HUES48 (cell line): ENCODE measurements at regions not wholly inside any gene's neighbourhood (a gene's known extent, or its start where the extent isn't known, plus 50 kb on each side); places are given as distances from the start of the nearest gene placed in this dataset.
"Not testable (repeated sequence)": the region's sequence is repeated elsewhere in the genome, so short reads cannot be mapped to it uniquely, and the experiment has no call there.

Source experiments
- H3K27ac ChIP-seq: one replicate; pipeline ENCODE4 v1.7.0; 2013; ENCODE audit warnings: low read depth, low read length, inconsistent platforms
- H3K27me3 ChIP-seq: 2 replicates; pipeline ENCODE4 v1.6.1; 2013; ENCODE audit warnings: mild to moderate bottlenecking, low read length; ENCODE audit not compliant: control insufficient read depth, insufficient read depth
- H3K36me3 ChIP-seq: 2 replicates; pipeline ENCODE4 v1.6.1; 2013; ENCODE audit warnings: low read length; ENCODE audit not compliant: control insufficient read depth, insufficient read depth
- H3K4me1 ChIP-seq: 2 replicates; pipeline ENCODE4 v1.6.1; 2013; ENCODE audit warnings: mild to moderate bottlenecking, low read length; ENCODE audit not compliant: control insufficient read depth, insufficient read depth
- H3K4me3 ChIP-seq: 2 replicates; pipeline ENCODE4 v1.5.1; 2013; ENCODE audit warnings: mild to moderate bottlenecking, low read depth, low read length
- H3K9ac ChIP-seq: 2 replicates; pipeline ENCODE4 v1.6.1; 2013; ENCODE audit warnings: mild to moderate bottlenecking, low read depth, low read length, moderate library complexity
- H3K9me3 ChIP-seq: 2 replicates; pipeline ENCODE4 v1.6.1; 2013; ENCODE audit warnings: low read length; ENCODE audit not compliant: control insufficient read depth, insufficient read depth

DNA sequence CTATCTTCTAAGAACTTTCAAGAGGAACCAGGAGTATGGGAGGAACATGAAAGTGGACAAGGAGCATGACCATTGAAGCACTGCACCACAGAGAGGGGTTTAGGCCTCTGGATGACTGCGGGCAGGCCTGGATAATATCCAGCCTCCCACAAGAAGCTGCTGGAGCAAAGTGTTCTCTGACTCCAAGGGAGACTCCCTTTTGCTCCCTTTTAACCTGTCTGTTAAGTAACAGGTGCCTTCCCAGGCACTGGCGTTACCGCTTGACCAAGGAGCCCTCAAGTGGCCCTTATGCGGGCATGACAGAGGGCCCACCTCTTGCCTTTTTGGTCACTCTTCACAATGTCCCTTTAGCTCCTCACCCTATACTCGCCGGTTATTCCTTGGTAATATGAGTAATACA, 666.2 kb downstream of the SLITRK6 start:
- Histone ChIP-seq H3K4me3 (no peak overlapping the region), H3K9ac (no peak overlapping the region), H3K4me1 (no peaks in the 10 kb centered on the region), H3K36me3 (no peaks in the 10 kb centered on the region), H3K9me3 (no peaks in the 10 kb centered on the region), H3K27me3 (no peaks in the 10 kb centered on the region), H3K27ac (no peak overlapping the region)

- H3K27ac ChIP-seq, H3K9me3 ChIP-seq, H3K27me3 ChIP-seq, H3K9ac ChIP-seq, H3K4me1 ChIP-seq, H3K36me3 ChIP-seq, H3K4me3 ChIP-seq: not testable (repeated sequence)
Measured at GRCh38 chr13:85123501-85123900, 675.7 kb downstream of the SLITRK6 start.

DNA sequence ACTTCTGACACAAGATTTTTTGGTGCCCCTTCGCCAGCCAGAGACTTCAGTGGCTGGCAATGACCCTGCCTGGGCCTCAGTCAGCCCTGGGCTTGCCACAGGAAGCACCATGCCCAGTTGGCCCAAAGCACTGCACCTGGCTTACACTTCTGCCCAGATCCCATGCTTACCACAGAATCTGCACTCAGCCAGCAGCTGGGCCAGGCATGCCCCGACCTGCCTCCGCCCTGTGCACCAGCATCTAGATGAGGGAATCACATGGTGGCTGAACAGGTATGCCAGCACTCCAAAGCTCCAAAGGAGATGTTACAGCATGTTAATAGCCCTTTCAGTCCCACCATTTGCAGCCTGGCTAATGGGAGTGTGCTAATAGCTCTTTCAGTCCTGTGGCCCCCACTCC, 690.9 kb downstream of the SLITRK6 start:
- Histone ChIP-seq H3K27ac (no peak overlapping the region), H3K4me1 (peaks cover 3% of the 10 kb centered on the region; the same call in 1 of the 2 replicates), H3K4me3 (no peak overlapping the region), H3K27me3 (no peaks in the 10 kb centered on the region), H3K9ac (no peak overlapping the region), H3K36me3 (no peaks in the 10 kb centered on the region), H3K9me3 (peaks cover 7% of the 10 kb centered on the region)

DNA sequence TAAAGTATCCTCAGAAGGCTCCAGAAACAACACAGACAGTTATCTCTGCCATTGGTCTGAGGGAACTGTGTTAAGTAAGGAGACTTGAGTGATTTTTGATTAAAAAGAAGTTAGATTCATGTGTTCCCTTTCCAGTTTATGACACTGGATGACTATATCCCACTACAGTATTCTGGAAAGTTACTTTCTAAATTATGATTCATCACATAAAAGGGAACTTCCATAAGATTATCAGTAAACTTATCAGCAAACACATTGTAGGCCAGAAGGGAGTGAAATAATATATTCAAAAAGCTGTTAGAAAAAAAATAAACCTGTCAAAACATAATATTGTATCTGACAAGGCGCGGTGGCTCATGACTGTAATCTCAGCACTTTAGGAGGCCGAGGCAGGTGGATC, 700.0 kb downstream of the SLITRK6 start:
- Histone ChIP-seq H3K27ac (no peak overlapping the region), H3K4me1 (no peaks in the 10 kb centered on the region), H3K9ac (no peak overlapping the region), H3K9me3 (peaks cover 7% of the 10 kb centered on the region; the same call in 1 of the 2 replicates), H3K36me3 (no peaks in the 10 kb centered on the region), H3K27me3 (no peaks in the 10 kb centered on the region), H3K4me3 (no peak overlapping the region)

- H3K4me3 ChIP-seq, result no peak overlapping the region
- no peak overlapping the region for H3K27ac ChIP-seq
- no peaks in the 10 kb centered on the region for H3K4me1 ChIP-seq
- peaks cover 7% of the 10 kb centered on the region; the same call in 1 of the 2 replicates for H3K9me3 ChIP-seq
- no peaks in the 10 kb centered on the region for H3K27me3 ChIP-seq
- H3K36me3 ChIP-seq, result no peaks in the 10 kb centered on the region
- H3K9ac ChIP-seq, result no peak overlapping the region
Measured at GRCh38 chr13:85095418-85096272, 703.6 kb downstream of the SLITRK6 start.

GRCh38 chr13:85093808-85094207, 705.4 kb downstream of the SLITRK6 start:
- Histone ChIP-seq H3K4me1 (no peaks in the 10 kb centered on the region), H3K27ac (no peak overlapping the region), H3K27me3 (no peaks in the 10 kb centered on the region), H3K4me3 (no peak overlapping the region), H3K9me3 (0 out of 2 replicates have a peak, but pooled peaks cover 4% of the 10 kb centered on the region), H3K36me3 (no peaks in the 10 kb centered on the region), H3K9ac (no peak overlapping the region)

DNA sequence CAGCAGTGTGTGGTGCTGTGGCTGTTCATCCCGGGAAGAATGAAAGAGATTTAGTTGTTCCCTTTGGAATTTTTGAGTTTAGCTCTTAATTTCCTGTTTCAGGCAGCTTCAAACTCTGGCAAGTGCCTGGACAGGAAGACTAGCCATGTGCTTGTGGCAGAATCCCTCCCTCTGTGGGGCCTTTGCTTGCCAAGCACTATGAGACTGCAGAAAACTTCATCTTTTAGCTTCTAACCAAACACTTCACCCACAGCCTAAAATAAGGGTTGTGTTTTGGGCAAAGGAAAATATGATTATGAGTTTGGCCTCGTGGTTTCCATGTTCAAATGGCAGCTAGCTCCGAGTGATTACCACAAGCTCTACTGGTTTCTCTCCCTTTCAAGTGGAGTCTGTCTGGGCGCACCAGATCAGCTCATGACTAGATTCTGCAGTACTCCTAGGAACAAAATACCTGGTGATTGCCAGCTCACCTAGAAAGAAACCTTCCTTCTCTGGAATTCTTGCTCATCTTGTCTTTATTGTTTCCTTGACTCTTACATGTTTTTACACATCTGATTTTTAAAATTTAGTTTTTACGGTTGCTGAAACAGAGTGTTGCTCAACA, 707.5 kb downstream of the SLITRK6 start:
- Histone ChIP-seq H3K27ac (no peak overlapping the region), H3K9ac (no peak overlapping the region), H3K4me3 (no peak overlapping the region), H3K9me3 (no peaks in the 10 kb centered on the region), H3K4me1 (no peaks in the 10 kb centered on the region), H3K36me3 (no peaks in the 10 kb centered on the region), H3K27me3 (no peaks in the 10 kb centered on the region)

- Histone ChIP-seq H3K36me3 (no peaks in the 10 kb centered on the region), H3K27me3 (no peaks in the 10 kb centered on the region), H3K4me1 (no peaks in the 10 kb centered on the region), H3K9me3 (no peaks in the 10 kb centered on the region), H3K4me3 (no peak overlapping the region), H3K27ac (no peak overlapping the region), H3K9ac (no peak overlapping the region)
Measured at GRCh38 chr13:85089186-85089585, 710.0 kb downstream of the SLITRK6 start.

DNA sequence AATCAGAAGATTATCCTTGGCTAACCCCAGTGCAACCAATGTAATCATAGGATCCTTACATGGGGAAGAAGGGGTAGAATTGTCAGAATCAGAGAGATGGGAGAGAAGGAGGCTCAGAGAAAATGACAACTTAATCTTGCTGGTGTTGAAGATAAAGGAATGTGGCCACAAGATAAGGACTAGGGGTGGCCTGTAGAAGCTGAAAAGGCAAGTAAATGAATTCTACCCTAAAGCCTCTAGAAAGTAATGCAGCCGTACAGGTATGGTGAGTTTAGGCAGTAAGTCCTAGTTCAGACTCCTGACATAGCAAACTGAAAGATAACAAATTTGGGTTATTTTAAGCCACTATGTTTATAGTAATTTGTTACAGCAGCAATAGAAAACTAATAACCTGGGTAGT, 718.5 kb downstream of the SLITRK6 start:
- H3K9ac ChIP-seq, result no peak overlapping the region
- no peak overlapping the region for H3K4me3 ChIP-seq
- no peaks in the 10 kb centered on the region for H3K9me3 ChIP-seq
- no peak overlapping the region for H3K27ac ChIP-seq
- H3K36me3 ChIP-seq, result no peaks in the 10 kb centered on the region
- no peaks in the 10 kb centered on the region for H3K27me3 ChIP-seq
- no peaks in the 10 kb centered on the region for H3K4me1 ChIP-seq

DNA sequence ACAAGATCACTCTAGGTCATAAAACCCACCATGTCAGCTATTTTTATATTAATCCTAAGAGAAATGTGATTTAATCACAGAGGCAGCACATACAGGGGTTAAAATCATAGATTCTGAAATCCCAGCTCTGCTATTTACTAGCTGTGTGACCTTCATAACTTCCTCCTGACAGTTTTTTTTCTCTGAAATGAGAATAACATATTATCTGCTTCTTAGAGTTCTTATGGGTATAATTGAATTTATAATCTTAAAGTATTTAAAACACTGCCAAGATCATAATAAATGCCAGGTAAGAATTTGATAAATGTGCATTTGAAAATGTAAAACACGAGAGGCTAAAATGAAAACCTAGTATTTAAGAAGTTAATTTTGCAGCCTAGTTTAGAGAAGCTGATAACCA, 722.9 kb downstream of the SLITRK6 start:
- Histone ChIP-seq H3K27ac (no peak overlapping the region), H3K36me3 (no peaks in the 10 kb centered on the region), H3K27me3 (no peaks in the 10 kb centered on the region), H3K9ac (no peak overlapping the region), H3K4me3 (no peak overlapping the region), H3K4me1 (no peaks in the 10 kb centered on the region), H3K9me3 (no peaks in the 10 kb centered on the region)

DNA sequence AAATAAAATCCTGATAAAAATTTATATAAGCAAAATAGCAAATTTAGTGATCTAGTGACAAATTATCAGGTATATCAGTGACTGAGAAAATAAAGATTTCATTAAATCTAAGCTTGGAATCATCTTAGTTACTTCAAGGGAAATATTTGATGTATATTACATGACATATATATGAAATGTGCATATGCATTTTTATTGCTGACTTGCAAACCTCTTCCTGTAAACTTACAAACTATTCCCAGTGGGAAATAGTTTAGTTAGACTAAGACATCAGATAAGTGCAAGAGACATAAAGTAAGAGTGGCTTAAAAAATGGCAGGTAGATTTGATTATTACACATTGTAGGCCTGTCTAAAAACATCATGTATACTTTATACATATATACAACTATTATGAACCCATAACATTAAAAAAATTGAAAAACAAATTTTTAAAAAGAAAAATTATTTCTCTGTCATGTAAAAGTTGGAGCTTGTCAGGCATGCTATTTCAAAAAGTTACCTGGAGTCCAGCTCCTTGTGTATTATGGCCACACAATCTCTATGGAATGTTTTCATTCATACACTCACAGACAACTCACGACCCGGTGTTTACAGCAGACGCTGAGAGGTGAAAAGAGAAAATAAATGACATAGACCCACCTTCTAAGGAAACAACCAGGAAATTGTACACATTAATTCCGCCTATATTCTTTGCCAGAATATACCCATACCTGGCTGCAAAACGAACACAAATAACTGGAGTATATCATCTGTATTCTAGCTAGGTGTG, 724.5 kb downstream of the SLITRK6 start:
- no peak overlapping the region for H3K9ac ChIP-seq
- no peaks in the 10 kb centered on the region for H3K9me3 ChIP-seq
- H3K36me3 ChIP-seq, result no peaks in the 10 kb centered on the region
- no peaks in the 10 kb centered on the region for H3K4me1 ChIP-seq
- H3K4me3 ChIP-seq, result no peak overlapping the region
- no peak overlapping the region for H3K27ac ChIP-seq
- H3K27me3 ChIP-seq, result no peaks in the 10 kb centered on the region
